ENCODE measurements at regions not wholly inside any gene's neighbourhood (a gene's known extent, or its start where the extent isn't known, plus 50 kb on each side); places are given as distances from the start of the nearest gene placed in this dataset.
A peak's percentile ranks its signal among the peaks of the same experiment; 100 is the strongest.

- TF ChIP-seq NRF1 (conservative IDR thresholded peaks at IDR 0.05; ENCODE audit: low read depth, low read length) (peak; percentile 38; the same call in 1 of the 2 replicates), USF2 (IDR thresholded peaks at IDR 0.05; ENCODE audit: borderline replicate concordance, low read depth, low read length) (no peak), RB1 (IDR thresholded peaks at IDR 0.05; ENCODE audit: borderline replicate concordance) (peak; percentile 86; the same call in 1 of the 2 replicates), POLR2A (IDR thresholded peaks at IDR 0.05; ENCODE audit: low read depth, low read length) (peak; percentile 93), CTCF (IDR thresholded peaks at IDR 0.05 in 2 of 3, conservative IDR thresholded peaks at IDR 0.05 in 1 of 3; ENCODE audit: control insufficient read depth in 2 of 3, extremely low read depth in 1 of 3, insufficient read depth in 1 of 3, low read depth in 3 of 3, low read length in 3 of 3) (no peak), TARDBP (IDR thresholded peaks at IDR 0.05; ENCODE audit: borderline replicate concordance) (peak; percentile 55; the same call in 1 of the 2 replicates), RAD21 (IDR thresholded peaks at IDR 0.05; ENCODE audit: insufficient read depth, low read depth, low read length) (no peak), ATF3 (IDR thresholded peaks at IDR 0.05; ENCODE audit: borderline replicate concordance, extremely low read depth, low read depth, low read length) (no peak), RELA (IDR thresholded peaks at IDR 0.05; ENCODE audit: borderline replicate concordance, partially characterized antibody) (peak; percentile 29), MAX (IDR thresholded peaks at IDR 0.05; ENCODE audit: low read depth, low read length) (no peak; the same call in 1 of the 2 replicates), SMC3 (IDR thresholded peaks at IDR 0.05; ENCODE audit: borderline replicate concordance, low read length) (no peak), GABPA (IDR thresholded peaks at IDR 0.05; ENCODE audit: low read depth) (no peak), SREBF2 (IDR thresholded peaks at IDR 0.05; ENCODE audit: low read length) (no peak)
These were observed 114.8 kb upstream of the PRSS16 start for GRCh38 chr6:27132532-27133280.
